ENCODE measurements at regions not wholly inside any gene's neighbourhood (a gene's known extent, or its start where the extent isn't known, plus 50 kb on each side); places are given as distances from the start of the nearest gene placed in this dataset.

GRCh38 chr1:57489358-57490036 is 65.6 kb upstream of the DAB1 start:
- H3K4me1 Mint-ChIP-seq (ENCODE audit: unreplicated experiment) = peaks cover 9% of the 10 kb centered on the region
- TF ChIP-seq CTCF (conservative IDR thresholded peaks at IDR 0.05) = no peak
- H3K36me3 Mint-ChIP-seq = no peaks in the 10 kb centered on the region
- peaks cover 2% of the 10 kb centered on the region for H3K27me3 Mint-ChIP-seq
- H3K27ac Mint-ChIP-seq = peak overlapping the region; percentile 3
- H3K9me3 Mint-ChIP-seq = no peaks in the 10 kb centered on the region
- no peak for DNase-seq (ENCODE audit: extremely low spot score, unreplicated experiment)
- no peak overlapping the region for H3K4me3 Mint-ChIP-seq

- Mint-ChIP-seq H3K36me3 (no peaks in the 10 kb centered on the region), H3K4me1 (ENCODE audit: unreplicated experiment) (peaks cover 5% of the 10 kb centered on the region), H3K27me3 (peaks cover 6% of the 10 kb centered on the region), H3K4me3 (no peak overlapping the region), H3K27ac (no peak overlapping the region), H3K9me3 (no peaks in the 10 kb centered on the region)
- no peak for TF ChIP-seq CTCF (conservative IDR thresholded peaks at IDR 0.05)
- DNase-seq (ENCODE audit: extremely low spot score, unreplicated experiment) = no peak
Measured at GRCh38 chr1:57485643-57486042, 61.8 kb upstream of the DAB1 start.

GRCh38 chr1:57483954-57484353 is 60.1 kb upstream of the DAB1 start:
- no peak for TF ChIP-seq CTCF (conservative IDR thresholded peaks at IDR 0.05)
- Mint-ChIP-seq H3K9me3 (no peaks in the 10 kb centered on the region), H3K4me3 (no peak overlapping the region), H3K4me1 (ENCODE audit: unreplicated experiment) (no peaks in the 10 kb centered on the region), H3K27me3 (peaks cover 6% of the 10 kb centered on the region), H3K36me3 (no peaks in the 10 kb centered on the region), H3K27ac (no peak overlapping the region)
- no peak for DNase-seq (ENCODE audit: extremely low spot score, unreplicated experiment)

GRCh38 chr1:57479471-57479870 is 55.6 kb upstream of the DAB1 start:
- TF ChIP-seq CTCF (conservative IDR thresholded peaks at IDR 0.05) = no peak
- Mint-ChIP-seq H3K36me3 (no peaks in the 10 kb centered on the region), H3K27me3 (peaks cover 4% of the 10 kb centered on the region), H3K4me3 (no peak overlapping the region), H3K9me3 (no peaks in the 10 kb centered on the region), H3K4me1 (ENCODE audit: unreplicated experiment) (no peaks in the 10 kb centered on the region), H3K27ac (no peak overlapping the region)
- no peak for DNase-seq (ENCODE audit: extremely low spot score, unreplicated experiment)

- Mint-ChIP-seq H3K9me3 (peaks cover 5% of the 10 kb centered on the region), H3K27ac (no peak overlapping the region), H3K27me3 (no peaks in the 10 kb centered on the region), H3K4me3 (no peak overlapping the region), H3K36me3 (no peaks in the 10 kb centered on the region), H3K4me1 (ENCODE audit: unreplicated experiment) (peaks cover 5% of the 10 kb centered on the region)
- no peak for DNase-seq (ENCODE audit: extremely low spot score, unreplicated experiment)
- TF ChIP-seq CTCF (conservative IDR thresholded peaks at IDR 0.05) = no peak
Measured at GRCh38 chr1:57475366-57475765, 51.5 kb upstream of the DAB1 start.
